ENCODE measurements at regions not wholly inside any gene's neighbourhood (a gene's known extent, or its start where the extent isn't known, plus 50 kb on each side); places are given as distances from the start of the nearest gene placed in this dataset.
A peak's percentile ranks its signal among the peaks of the same experiment; 100 is the strongest.

DNA sequence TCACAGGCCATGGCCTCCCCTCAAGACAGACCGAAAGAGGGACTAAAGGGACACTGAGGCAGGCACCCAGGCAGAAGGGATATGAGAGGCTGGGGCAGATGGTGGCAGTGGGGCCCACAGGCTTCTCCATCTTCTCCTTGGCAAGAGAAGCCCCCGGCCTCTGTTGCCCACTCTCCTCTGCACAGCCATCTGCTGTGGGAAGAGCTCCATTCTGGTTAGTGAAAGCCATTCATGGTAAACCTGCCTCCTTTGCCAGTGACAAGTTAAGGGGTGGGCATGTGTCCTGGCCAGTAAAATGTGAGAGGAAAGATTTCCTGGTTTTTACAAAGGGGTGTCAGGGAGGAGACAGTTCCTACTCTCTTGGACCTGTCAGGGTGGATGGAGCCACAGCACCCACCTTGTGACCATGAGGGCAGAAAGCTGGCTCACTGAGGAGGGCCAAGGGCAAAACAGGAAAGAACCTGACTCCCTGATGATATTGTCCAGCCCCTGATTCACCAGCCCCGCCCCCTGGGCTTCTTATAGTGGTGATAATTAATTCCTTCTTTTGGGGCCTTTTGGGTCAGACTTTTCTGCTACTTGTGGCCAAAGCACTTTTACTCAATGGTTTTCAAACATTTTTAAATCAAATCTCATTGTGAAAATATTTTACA, 130.4 kb upstream of the SMAD3 start:
- H3K4me1 Mint-ChIP-seq: peaks cover 29% of the 10 kb centered on the region
- Histone ChIP-seq H3K36me3 (ENCODE audit: control insufficient read depth, insufficient read depth, low read length) (peaks cover 4% of the 10 kb centered on the region), H3K9me3 (ENCODE audit: control insufficient read depth, low read length) (peaks cover 50% of the 10 kb centered on the region), H3K4me3 (ENCODE audit: low read length) (no peak overlapping the region), H3K27ac (ENCODE audit: low read depth, low read length) (no peak overlapping the region), H3K9ac (ENCODE audit: extremely low read depth, low read length, poor library complexity, severe bottlenecking) (no peak overlapping the region), H3K27me3 (ENCODE audit: control insufficient read depth, insufficient read depth, low read length, poor library complexity, severe bottlenecking) (no peaks in the 10 kb centered on the region), H3K4me1 (ENCODE audit: control insufficient read depth, insufficient read depth, low read length) (peaks cover 16% of the 10 kb centered on the region)
- TF ChIP-seq CTCF (conservative IDR thresholded peaks at IDR 0.05): no peak
- H3K36me3 Mint-ChIP-seq (ENCODE audit: low read depth): peaks cover 23% of the 10 kb centered on the region
- peaks cover 6% of the 10 kb centered on the region for H3K27me3 Mint-ChIP-seq (ENCODE audit: insufficient read depth)
- H3K4me3 Mint-ChIP-seq: no peak overlapping the region
- DNase-seq: peak; percentile 20
- WGBS, 2 experiments (ENCODE audit: insufficient coverage in 1 of 2, insufficient read length in 1 of 2): 80 to 90% methylated on average over 1 to 3 of the region's 3 CpGs
- H3K27ac Mint-ChIP-seq: no peak overlapping the region
- peaks cover 48% of the 10 kb centered on the region for H3K9me3 Mint-ChIP-seq

DNA sequence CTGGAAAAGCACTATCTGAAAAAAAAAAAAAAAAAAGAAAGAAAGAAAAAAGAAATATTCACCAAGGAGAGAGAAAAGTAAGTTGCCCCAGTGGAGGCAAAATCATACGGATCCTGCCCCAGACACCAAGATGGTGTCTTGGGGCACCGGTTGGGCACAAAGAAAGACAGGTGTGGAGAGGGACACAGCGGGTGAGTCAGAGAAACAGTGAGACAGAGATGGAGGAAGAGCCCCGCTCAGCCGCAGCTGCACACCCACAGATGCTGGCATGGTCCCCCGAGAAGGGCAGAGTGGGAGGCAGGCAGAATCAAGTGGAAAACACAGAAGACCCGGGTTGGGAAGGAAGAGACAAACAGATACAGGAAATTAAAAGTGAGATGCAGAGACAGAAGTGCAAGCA, 129.7 kb upstream of the SMAD3 start:
- TF ChIP-seq CTCF (conservative IDR thresholded peaks at IDR 0.05): no peak
- WGBS, 2 experiments (ENCODE audit: insufficient coverage in 1 of 2, insufficient read length in 1 of 2): 94 to 95% methylated on average over 7 of the region's 7 CpGs
- H3K4me1 Mint-ChIP-seq: peaks cover 22% of the 10 kb centered on the region

DNA sequence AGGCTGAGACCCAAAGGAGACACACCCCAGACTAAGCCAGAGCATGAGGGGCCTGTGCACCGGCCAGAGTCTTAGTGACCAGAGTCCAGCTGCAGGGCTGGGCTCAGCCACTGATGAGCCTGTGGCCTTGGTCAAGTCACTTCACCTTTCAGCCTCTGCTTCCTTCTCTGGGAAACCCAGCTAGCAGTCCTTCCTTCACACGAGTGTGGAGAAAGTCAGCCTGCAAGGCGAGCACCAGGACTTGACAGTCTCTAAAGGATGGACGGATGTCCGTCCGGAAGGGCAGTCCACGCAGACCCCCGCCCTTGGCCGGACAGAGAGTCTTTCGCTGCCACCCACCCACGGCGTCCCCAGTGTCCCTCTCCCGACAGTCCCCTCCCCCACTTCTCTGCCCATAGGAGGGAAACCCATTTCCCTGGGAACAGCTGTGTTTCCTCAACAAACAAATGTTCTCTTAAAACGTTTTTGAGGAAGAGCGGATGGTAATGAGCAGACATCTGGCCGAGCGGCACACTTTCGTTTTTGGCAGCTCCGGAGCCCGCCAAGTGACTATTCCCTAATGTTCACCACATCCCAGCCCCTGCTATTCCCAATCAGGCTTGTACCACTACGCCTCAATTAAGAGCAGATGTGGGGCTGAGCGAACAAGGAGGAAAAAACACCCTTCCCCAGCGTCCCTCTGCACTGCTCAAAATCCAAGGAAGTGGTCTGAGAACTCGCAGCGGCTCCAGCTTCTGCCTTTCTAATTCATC, 129.1 kb upstream of the SMAD3 start:
- Histone ChIP-seq H3K9me3 (ENCODE audit: control insufficient read depth, low read length) (peaks cover 50% of the 10 kb centered on the region), H3K27ac (ENCODE audit: low read depth, low read length) (no peak overlapping the region), H3K36me3 (ENCODE audit: control insufficient read depth, insufficient read depth, low read length) (peaks cover 4% of the 10 kb centered on the region), H3K27me3 (ENCODE audit: control insufficient read depth, insufficient read depth, low read length, poor library complexity, severe bottlenecking) (no peaks in the 10 kb centered on the region), H3K4me1 (ENCODE audit: control insufficient read depth, insufficient read depth, low read length) (peaks cover 6% of the 10 kb centered on the region), H3K4me3 (ENCODE audit: low read length) (no peak overlapping the region), H3K9ac (ENCODE audit: extremely low read depth, low read length, poor library complexity, severe bottlenecking) (no peak overlapping the region)
- Mint-ChIP-seq H3K27me3 (ENCODE audit: insufficient read depth) (peaks cover 8% of the 10 kb centered on the region), H3K36me3 (ENCODE audit: low read depth) (peaks cover 23% of the 10 kb centered on the region), H3K9me3 (peaks cover 48% of the 10 kb centered on the region), H3K4me3 (no peak overlapping the region), H3K27ac (no peak overlapping the region), H3K4me1 (peaks cover 17% of the 10 kb centered on the region)
- no peak for TF ChIP-seq CTCF (conservative IDR thresholded peaks at IDR 0.05)
- peak; percentile 25 for DNase-seq
- WGBS, 2 experiments (ENCODE audit: insufficient coverage in 1 of 2, insufficient read length in 1 of 2): 94% methylated on average over 12 to 25 of the region's 25 CpGs

More for the DNA sequence above, 129.7 kb upstream of the SMAD3 start:
- H3K27ac Mint-ChIP-seq: no peak overlapping the region
- no peak overlapping the region for H3K27ac ChIP-seq (ENCODE audit: low read depth, low read length)
- peaks cover 6% of the 10 kb centered on the region for H3K27me3 Mint-ChIP-seq (ENCODE audit: insufficient read depth)
- H3K9me3 Mint-ChIP-seq: peaks cover 48% of the 10 kb centered on the region
- H3K4me3 ChIP-seq (ENCODE audit: low read length): no peak overlapping the region
- H3K4me1 ChIP-seq (ENCODE audit: control insufficient read depth, insufficient read depth, low read length): peaks cover 10% of the 10 kb centered on the region
- peaks cover 4% of the 10 kb centered on the region for H3K36me3 ChIP-seq (ENCODE audit: control insufficient read depth, insufficient read depth, low read length)
- H3K9ac ChIP-seq (ENCODE audit: extremely low read depth, low read length, poor library complexity, severe bottlenecking): no peak overlapping the region
- no peak for DNase-seq
- peaks cover 23% of the 10 kb centered on the region for H3K36me3 Mint-ChIP-seq (ENCODE audit: low read depth)
- peaks cover 50% of the 10 kb centered on the region for H3K9me3 ChIP-seq (ENCODE audit: control insufficient read depth, low read length)
- H3K27me3 ChIP-seq (ENCODE audit: control insufficient read depth, insufficient read depth, low read length, poor library complexity, severe bottlenecking): no peaks in the 10 kb centered on the region
- H3K4me3 Mint-ChIP-seq: no peak overlapping the region
